ENCODE measurements at regions not wholly inside any gene's neighbourhood (a gene's known extent, or its start where the extent isn't known, plus 50 kb on each side); places are given as distances from the start of the nearest gene placed in this dataset.
"Not testable (repeated sequence)": the region's sequence is repeated elsewhere in the genome, so short reads cannot be mapped to it uniquely, and the experiment has no call there.

DNA sequence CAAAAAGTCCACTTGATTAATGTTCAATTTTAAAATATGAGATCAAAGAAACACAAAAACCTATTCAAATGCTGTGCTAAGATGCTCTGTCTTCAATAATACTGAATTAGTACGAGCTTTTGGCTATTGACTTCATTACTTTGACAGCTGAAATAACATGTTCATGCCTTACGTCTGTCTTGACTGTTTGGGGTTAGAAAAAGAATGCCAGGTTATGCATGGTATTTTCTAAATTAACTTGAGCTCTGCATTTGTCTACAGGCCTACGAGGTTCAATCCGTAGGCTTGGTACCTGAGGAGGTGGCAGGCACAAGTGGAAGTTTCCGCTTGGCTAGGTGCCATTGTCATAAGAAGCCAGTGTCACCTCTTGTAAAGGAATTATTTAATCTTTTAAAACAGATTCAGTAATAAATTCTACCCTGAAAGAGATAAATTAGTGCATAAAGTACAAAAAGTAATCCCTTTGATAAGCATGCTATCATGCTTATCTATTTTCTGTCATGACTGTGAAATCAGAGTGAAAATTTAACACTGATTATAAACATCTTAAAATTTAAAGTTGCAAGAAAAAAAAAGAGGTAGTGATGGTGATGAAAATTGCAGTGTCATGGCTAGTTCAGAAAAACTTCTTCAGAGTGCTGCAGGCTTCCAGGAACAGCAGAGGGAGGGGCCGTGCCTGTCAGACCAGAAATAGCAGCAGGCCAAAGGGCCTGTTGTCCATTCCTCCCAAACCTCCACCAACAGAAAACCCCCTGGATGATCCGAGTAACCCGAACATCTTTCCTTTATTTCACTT lies 115.7 kb downstream of the ARRDC4 start:
- Histone ChIP-seq H3K9me3 (no peaks in the 10 kb centered on the region), H3K4me3 (no peak overlapping the region), H3K27ac (peak overlapping the region; percentile 36 to 77 (median 70)), H3K27me3 (no peaks in the 10 kb centered on the region), H3K36me3 (no peaks in the 10 kb centered on the region), H3K4me1 (peaks cover 9 to 25% (median 12%) of the 10 kb centered on the region in 3 donors)
- TF ChIP-seq POLR2A (IDR thresholded peaks at IDR 0.05) (no peak), POLR2AphosphoS5 (IDR thresholded peaks at IDR 0.05) (peak; percentile 71)
- ATAC-seq: peak; percentile 87
- WGBS, 2 donors (ENCODE audit: low coverage in 1 of 2): 33 to 46% methylated on average over 7 to 8 of the region's 8 CpGs

DNA sequence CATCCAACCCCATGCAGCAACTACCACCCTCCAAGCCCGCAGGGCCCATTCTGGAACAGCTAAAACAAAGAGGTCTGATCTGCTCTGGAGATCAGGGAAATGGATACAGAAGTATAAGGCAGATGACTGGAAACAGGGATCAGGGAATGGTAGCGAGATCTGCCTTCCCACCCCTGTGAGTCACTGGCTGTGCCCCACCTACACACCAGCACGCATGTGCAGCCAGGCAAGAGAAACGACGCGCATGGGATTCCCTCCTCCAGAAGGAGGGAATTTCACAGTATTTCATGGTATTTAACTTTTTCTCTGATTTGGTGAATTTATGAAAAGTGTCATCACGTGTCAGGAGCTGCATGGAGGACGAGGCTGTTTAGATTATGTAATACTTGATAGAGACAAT lies 116.7 kb downstream of the ARRDC4 start:
- peak; percentile 62 for ATAC-seq
- TF ChIP-seq POLR2AphosphoS5 (IDR thresholded peaks at IDR 0.05): peak; percentile 36
- no peak for TF ChIP-seq CTCF (IDR thresholded peaks at IDR 0.05)

GRCh38 chr15:98080791-98081190 lies 120.3 kb downstream of the ARRDC4 start:
- Histone ChIP-seq H3K36me3 (no peaks in the 10 kb centered on the region), H3K27me3 (no peaks in the 10 kb centered on the region), H3K4me1 (peaks cover 5 to 18% (median 12%) of the 10 kb centered on the region in 3 donors), H3K4me3 (no peak overlapping the region), H3K9me3 (no peaks in the 10 kb centered on the region), H3K27ac (no peak overlapping the region)
- 84 to 88% methylated on average over 2 of the region's 2 CpGs for WGBS, 2 donors (ENCODE audit: low coverage in 1 of 2)
- TF ChIP-seq EP300 (IDR thresholded peaks at IDR 0.05) (no peak), POLR2A (IDR thresholded peaks at IDR 0.05) (no peak), CTCF (IDR thresholded peaks at IDR 0.05) (no peak), POLR2AphosphoS5 (IDR thresholded peaks at IDR 0.05) (no peak)
- no peak for ATAC-seq

More for the DNA sequence above, 116.7 kb downstream of the ARRDC4 start:
- no peaks in the 10 kb centered on the region for H3K27me3 ChIP-seq
- H3K4me3 ChIP-seq: no peak overlapping the region
- H3K4me1 ChIP-seq: peaks cover 9 to 25% (median 12%) of the 10 kb centered on the region in 3 donors
- WGBS, 2 donors (ENCODE audit: low coverage in 1 of 2): 66 to 73% methylated on average over 2 to 8 of the region's 8 CpGs
- H3K36me3 ChIP-seq: no peaks in the 10 kb centered on the region
- no peaks in the 10 kb centered on the region for H3K9me3 ChIP-seq
- H3K27ac ChIP-seq: peak overlapping the region in 3 of 4 donors; percentile 66 to 77 (median 73)

DNA sequence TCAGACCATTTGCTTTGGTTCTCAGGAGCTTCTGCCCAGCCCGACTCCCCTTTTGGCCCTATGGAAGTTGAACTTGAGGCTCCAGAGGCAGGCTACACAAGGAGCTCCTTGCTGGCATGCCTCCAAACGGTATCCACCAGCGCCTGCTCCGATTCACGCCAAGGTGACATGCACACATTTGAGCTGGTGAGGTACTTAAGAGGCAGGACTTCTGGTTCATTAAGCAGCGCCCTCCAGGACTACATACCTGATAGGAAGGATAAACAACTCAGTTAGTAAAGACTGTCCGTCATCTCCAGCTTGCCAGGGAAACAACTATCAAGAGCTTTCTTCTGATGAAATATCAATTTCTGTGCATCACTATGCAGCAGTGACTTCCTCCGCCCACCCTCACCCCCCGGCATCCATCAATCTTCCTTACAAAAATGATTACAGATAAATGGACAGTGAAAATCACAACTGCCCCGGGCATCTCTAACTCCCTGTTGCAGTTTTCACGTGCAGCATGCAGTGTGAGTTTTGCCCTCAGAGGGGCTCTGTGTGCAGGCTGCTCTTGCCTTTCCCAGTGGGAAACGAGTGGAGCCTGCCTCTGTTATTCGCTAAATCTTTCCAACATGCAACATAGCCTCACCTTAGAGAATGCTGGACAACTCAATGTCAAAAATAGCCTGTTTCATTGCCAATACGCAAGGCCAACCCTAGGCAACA lies 122.9 kb downstream of the ARRDC4 start:
- H3K9me3 ChIP-seq: peaks cover 0 to 7% (median 0%) of the 10 kb centered on the region in 3 donors
- no peaks in the 10 kb centered on the region for H3K36me3 ChIP-seq
- no peaks in the 10 kb centered on the region for H3K27me3 ChIP-seq
- H3K4me3 ChIP-seq: no peak overlapping the region
- WGBS, 2 donors (ENCODE audit: low coverage in 1 of 2): 68 to 78% methylated on average over 5 to 6 of the region's 14 CpGs
- H3K27ac ChIP-seq: no peak overlapping the region
- TF ChIP-seq POLR2AphosphoS5 (IDR thresholded peaks at IDR 0.05) (no peak), CTCF (IDR thresholded peaks at IDR 0.05) (no peak), EP300 (IDR thresholded peaks at IDR 0.05) (no peak), POLR2A (IDR thresholded peaks at IDR 0.05) (no peak)
- ATAC-seq: no peak
- H3K4me1 ChIP-seq: no peaks in the 10 kb centered on the region

GRCh38 chr15:98085003-98085639 lies 124.6 kb downstream of the ARRDC4 start:
- WGBS, 2 donors (ENCODE audit: low coverage in 1 of 2): 0 to 5% methylated on average over 2 of the region's 2 CpGs
- Histone ChIP-seq H3K27ac (no peak overlapping the region), H3K4me1 (no peaks in the 10 kb centered on the region), H3K4me3 (no peak overlapping the region), H3K36me3 (no peaks in the 10 kb centered on the region), H3K9me3 (peaks cover 0 to 8% (median 0%) of the 10 kb centered on the region in 3 donors), H3K27me3 (no peaks in the 10 kb centered on the region)
- ATAC-seq: no peak
- TF ChIP-seq EP300 (IDR thresholded peaks at IDR 0.05) (no peak), CTCF (IDR thresholded peaks at IDR 0.05) (peak; percentile 63 to 83 (median 74)), POLR2AphosphoS5 (IDR thresholded peaks at IDR 0.05) (no peak)

DNA sequence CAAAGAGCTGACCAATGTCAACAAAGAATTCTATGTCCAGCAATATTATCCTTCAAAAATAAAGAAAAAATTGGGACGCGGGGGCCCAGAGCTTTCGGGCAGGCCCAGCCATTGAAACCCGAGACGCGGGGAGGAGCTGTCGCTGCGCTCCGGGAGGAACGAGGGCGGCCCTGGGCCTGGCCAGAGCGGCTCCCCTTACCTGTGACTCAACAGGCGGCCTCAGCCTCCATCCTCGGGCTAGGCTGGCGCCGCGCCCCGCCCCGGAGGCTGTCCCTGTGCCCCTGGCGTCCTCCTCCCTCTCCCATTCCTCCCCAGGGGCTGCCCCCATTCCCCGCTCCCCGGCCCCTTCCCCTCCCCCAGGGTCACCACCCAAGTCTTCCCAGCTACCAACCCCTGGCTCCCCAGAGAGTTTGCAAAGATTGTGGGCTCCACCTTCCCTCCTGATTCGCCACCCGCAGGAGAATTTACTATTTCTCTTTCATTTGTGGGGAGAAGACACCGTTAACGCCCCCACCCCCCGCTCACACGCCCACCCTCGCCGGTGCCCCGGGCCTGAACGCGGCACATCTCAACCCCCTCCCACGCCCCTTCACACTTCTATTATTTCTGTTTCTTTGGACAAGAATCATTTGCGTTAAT lies 127.9 kb downstream of the ARRDC4 start:
- H3K9me3 ChIP-seq, H3K27ac ChIP-seq, H3K4me3 ChIP-seq, H3K36me3 ChIP-seq, H3K27me3 ChIP-seq, H3K4me1 ChIP-seq: not testable (repeated sequence)
- ATAC-seq: peak; percentile 65
- 57% methylated on average over 9 of the region's 35 CpGs; no CpG with 5 or more reads in 1 of the 2 donors for WGBS, 2 donors (ENCODE audit: low coverage in 1 of 2)

- not testable (repeated sequence) for H3K4me3 ChIP-seq, H3K9me3 ChIP-seq, H3K36me3 ChIP-seq, H3K4me1 ChIP-seq, H3K27ac ChIP-seq, ATAC-seq, H3K27me3 ChIP-seq
- WGBS, 2 donors (ENCODE audit: low coverage in 1 of 2): 83% methylated on average over 2 of the region's 9 CpGs; no CpG with 5 or more reads in 1 of the 2 donors
Measured at GRCh38 chr15:98089352-98089751, 128.8 kb downstream of the ARRDC4 start.

Data from gastroesophageal sphincter (tissue), 4 donors.